HG03571 (cell line): ENCODE measurements at regions not wholly inside any gene's neighbourhood (a gene's known extent, or its start where the extent isn't known, plus 50 kb on each side); places are given as distances from the start of the nearest gene placed in this dataset.

Source experiments
- ATAC-seq: cut with Tn5 transposase; IDR thresholded peaks from one replicate; pipeline ENCODE4 v1.9.1; 2021; ENCODE audit not compliant: unreplicated experiment

- ATAC-seq, result no peak
Measured at GRCh38 chr5:142384014-142384413, 59.2 kb upstream of the SPRY4 start.

- ATAC-seq, result no peak
Measured at GRCh38 chr5:142382186-142382585, 57.4 kb upstream of the SPRY4 start.

DNA sequence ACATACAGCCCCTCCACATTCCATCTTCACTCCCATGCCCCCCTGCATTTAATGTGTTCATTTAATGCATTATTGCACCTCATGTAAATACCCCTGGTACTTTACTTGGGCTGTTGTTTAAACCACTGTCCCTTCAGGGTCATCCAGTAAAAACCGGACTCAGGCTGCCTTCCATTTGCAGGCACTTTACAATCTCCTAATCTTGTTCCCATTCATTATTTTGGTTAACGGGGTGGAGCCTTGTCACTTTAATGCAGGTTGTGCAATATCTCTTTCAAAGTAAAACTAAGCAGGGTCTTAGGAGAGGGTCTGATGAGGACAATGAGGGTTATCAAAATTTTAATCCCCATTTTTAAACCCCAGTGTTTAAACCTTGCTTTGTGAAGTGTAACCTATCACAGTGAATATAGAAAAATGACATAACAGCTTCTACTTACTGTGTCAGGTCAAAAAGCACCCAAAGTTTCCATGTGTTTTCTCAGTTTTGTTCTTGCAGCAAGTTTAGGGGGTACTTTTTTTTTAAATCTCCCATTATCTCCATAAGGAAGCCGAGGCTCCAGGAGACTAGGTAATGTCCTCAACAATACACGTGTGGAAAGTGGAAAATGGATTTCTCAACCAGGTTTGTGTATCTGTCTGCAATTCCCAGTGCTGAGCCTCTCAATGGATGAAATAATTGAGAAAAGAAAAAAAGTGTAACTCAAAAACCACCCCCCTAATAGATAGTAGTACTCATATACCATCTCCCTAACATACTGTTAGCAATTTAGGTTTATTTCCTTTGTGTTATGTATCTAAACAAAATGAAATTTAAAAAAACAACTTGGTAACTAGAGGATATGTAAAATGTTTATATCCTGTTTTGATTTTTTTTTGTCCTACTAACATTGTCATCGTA, 54.2 kb upstream of the SPRY4 start:
- no peak for ATAC-seq

GRCh38 chr5:142375944-142376411, 51.2 kb upstream of the SPRY4 start:
- no peak for ATAC-seq
